CD4-positive, alpha-beta T cell treated with Interleukin-17A for 4 hours (primary cell): ENCODE measurements at regions not wholly inside any gene's neighbourhood (a gene's known extent, or its start where the extent isn't known, plus 50 kb on each side); places are given as distances from the start of the nearest gene placed in this dataset.

Source experiments
- DNase-seq: peaks from one replicate; pipeline ENCODE4 v3.0.0-alpha.2; 2020; ENCODE audit warnings: mixed read lengths

DNA sequence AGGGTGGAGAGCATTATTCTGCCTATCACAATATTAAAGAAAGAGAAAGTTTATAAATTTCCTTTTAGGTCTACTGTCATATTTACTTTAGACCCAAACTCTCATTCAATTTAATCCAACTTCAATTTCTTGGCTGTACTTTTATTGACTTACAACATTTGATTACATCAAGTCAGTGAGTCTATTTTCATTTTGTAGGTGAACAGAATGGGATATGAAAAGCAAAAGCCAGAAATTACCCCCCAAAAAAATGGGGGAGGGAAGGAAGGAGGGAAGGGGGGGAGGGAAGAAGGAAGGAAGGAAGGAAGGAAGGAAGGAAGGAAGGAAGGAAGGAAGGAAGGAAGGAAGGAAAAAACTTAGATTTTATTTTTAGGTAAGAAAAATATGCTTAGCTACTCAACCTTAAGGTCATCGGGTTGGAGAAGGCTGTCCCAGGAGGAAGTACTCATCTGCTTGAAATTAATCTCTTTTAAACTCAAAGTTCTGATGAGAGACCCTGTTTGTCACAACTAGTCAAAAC is 320.1 kb upstream of the ATP11B start:
- DNase-seq, result no peak

DNA sequence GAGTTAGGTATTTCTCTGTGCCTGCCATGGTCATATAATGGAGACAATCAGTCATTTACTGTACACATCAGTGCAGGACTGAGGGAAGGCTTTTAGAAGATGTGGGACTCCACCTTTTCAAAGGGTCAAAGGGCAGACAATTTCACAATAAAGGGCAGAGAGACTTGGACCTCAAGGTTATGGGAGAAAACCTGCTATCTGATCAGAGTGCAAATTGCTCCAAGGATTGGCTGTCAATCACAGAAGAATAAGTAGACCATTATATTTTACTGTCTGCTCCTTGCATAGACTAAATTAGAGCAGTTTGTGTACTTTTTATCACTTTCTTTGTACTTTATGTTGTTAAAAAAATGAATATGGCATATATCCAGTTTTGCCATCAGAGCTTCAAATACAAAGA is 314.9 kb upstream of the ATP11B start:
- DNase-seq, result no peak

DNA sequence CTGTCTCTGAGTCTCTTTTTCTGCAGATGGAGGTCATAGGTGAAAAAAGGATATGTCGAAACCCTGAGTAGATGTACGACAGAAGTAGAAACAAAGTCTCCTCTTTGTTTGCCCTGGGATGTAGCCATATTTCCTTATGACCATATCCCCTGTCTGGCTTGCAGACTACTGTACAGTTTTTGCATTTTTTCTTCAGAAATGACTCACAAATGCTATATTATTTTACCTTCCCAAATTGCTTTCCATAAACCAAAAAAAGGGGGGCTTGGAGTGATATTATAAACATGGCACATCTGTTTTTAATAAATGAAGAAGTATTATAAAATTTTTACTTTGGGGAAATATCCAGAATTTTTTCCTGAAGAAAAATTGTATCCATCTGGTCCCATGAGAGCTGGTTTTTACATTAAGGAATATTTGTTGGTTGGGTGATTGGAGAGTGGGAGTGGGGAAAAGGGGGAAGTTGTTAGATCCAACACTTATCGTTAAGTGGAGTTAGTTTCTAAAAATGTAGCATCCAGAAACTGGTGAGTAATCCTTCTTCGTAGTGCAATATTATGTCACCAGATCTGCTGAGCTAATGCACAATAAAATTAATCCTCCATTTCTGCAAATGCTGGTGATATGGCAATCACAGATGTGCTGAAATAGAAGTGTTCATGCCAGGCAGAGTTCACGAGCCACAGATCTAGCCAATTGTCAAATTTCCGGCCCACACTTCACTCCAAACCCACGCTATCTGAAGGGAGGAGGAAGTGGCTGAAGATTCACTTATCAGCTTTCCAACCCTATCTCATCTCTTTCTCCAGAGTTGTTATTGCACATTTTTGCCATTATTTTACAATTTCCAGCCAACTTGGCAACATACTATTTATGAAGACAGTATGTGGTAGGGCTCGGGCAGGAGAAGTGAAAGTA is 313.6 kb upstream of the ATP11B start:
- DNase-seq, result no peak

- DNase-seq, result no peak
Observed at GRCh38 chr3:182482705-182483104, 310.6 kb upstream of the ATP11B start.

- no peak for DNase-seq
Observed at GRCh38 chr3:182484682-182485081, 308.6 kb upstream of the ATP11B start.

- no peak for DNase-seq
Observed at GRCh38 chr3:182485301-182485700, 308.0 kb upstream of the ATP11B start.

- no peak for DNase-seq
Observed at GRCh38 chr3:182486463-182486862, 306.8 kb upstream of the ATP11B start.

- DNase-seq, result no peak
Observed at GRCh38 chr3:182487143-182487542, 306.2 kb upstream of the ATP11B start.

- DNase-seq, result no peak
Observed at GRCh38 chr3:182487611-182488010, 305.7 kb upstream of the ATP11B start.

DNA sequence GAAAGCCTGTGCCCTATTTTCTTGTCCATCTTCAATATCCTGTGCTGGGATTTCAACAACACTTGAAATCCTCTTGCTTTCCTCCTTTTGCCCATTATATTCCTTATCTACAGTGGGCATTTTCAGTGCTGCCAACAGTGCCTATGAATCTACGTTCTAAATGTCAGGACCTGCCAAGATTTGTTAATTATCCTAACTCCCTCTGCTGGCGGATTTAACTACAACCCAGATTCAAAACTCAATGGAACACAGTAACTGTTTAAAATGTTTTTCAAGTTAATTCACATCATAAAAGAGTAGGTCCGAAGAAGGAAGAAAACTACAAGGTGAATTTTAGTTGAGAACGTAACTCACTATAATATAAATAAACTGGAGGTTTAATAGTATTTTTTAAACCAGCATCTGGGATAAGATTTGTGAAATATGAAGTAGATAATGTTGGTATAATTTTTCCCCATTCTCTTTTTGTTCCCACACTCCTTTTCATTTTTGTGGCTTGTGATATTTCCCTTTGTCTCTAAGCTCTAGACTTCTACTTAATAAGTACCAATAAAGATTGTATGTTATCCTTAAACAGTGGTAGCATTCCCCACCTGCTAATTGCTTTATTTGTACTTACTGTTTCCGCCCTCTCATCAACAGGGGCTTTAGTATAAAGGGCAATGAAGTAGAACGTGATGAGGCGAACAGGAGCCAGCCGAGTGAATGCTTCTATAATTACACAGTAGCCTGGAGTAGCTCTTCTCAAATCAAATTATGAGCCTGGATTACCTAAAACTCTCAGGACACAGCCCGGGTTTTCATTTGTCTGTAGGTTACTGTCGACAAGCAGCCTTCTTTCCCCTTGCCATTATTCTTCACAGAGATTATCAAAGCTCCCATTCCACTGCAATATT is 302.5 kb upstream of the ATP11B start:
- DNase-seq, result no peak

GRCh38 chr3:182491577-182491976 is 301.7 kb upstream of the ATP11B start:
- no peak for DNase-seq

DNA sequence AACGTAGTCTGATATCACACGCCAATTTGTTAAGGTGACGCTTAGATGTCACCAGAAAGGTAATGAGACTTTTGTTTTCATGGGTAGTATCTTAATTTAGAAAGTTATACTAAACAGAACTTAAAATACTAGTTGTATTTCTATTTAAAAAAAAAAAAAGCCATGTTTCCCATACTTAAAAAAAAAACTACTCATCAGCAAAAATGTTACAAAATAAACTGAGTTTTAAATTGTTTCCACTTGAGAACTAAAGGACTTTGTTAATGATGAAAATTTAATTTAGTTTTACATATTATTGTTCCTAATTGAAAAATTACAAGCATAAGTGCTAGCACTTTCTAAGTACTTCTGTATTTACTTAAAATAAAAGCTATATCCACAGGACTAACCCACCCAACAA is 300.8 kb upstream of the ATP11B start:
- DNase-seq, result no peak

DNA sequence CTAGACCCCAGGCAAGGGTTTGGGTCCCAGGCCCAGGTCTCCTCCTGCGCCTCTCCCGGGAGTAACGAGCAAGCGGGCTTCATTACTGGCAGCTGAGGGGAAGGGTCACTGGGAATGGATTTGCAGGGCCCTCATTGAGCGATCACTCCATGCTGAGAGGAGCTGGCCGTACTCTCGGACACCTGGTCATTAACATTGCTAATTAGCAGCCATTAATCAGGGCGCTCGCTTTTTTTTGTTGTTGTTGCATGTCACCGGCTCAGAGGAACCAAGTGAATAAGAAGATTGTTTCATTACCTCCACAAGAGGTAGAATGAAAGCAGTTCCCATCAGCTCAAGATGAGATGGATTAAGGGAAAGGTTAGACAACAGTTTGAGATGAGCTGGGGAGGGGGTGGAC is 293.0 kb upstream of the ATP11B start:
- no peak for DNase-seq

GRCh38 chr3:182501856-182502255 is 291.4 kb upstream of the ATP11B start:
- no peak for DNase-seq

DNA sequence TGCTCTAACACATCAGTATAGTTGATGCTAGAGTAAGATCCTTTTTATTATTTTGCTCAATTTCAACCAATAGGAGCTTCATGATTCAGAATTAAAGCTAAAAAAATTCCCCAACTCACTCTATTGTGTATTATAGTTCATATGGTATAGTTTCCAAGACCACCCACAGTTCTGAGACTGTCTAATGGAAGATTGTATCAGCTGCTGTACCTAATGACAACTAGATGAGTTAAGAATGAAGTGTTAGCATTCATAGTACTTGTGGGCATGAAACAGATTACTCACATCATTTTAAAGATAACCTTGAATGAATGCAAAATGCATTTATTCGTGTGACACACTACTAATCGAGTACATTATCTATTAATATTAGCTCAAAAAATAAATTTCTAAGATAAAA is 289.9 kb upstream of the ATP11B start:
- DNase-seq, result no peak

GRCh38 chr3:182508919-182509711 is 284.2 kb upstream of the ATP11B start:
- DNase-seq, result no peak

GRCh38 chr3:182509844-182510460 is 283.4 kb upstream of the ATP11B start:
- no peak for DNase-seq

DNA sequence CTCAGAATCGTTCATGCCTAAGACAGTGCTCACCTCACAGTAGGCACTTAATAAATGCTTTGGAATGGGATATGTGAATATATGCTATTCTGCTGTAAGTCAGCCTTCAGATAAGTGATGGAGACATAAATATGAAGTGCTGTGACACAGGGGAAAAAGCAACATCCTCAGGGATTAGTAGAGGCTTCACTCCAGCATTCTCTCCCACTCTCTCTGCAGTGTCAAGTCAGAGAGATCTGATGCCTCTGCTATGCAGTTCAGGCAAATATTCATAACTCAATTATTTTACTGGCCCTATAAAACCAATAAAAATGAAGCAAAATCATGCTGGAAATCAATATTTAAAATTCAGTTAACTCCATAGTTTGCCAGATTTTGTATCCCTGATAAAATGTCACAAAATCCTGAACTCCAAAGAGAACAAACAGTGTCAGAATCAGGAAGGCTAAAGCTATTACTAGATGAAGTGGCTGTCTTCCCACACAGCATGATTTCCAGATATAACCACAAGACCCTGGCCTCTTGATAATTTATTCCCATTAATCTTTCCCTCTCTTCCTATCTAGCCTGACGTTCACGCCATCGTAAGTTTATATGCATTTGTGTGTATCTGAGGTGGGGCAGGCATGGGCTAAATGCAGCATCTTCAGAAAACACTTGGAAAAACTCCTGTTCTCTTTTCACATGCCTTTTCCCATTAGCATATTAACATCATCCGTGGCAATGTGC is 278.9 kb upstream of the ATP11B start:
- DNase-seq, result no peak

- DNase-seq, result no peak
Observed at GRCh38 chr3:182516597-182517336, 276.5 kb upstream of the ATP11B start.

- DNase-seq, result no peak
Observed at GRCh38 chr3:182519569-182519968, 273.7 kb upstream of the ATP11B start.

- no peak for DNase-seq
Observed at GRCh38 chr3:182521339-182521738, 272.0 kb upstream of the ATP11B start.
